ENCODE measurements at regions not wholly inside any gene's neighbourhood (a gene's known extent, or its start where the extent isn't known, plus 50 kb on each side); places are given as distances from the start of the nearest gene placed in this dataset.

DNA sequence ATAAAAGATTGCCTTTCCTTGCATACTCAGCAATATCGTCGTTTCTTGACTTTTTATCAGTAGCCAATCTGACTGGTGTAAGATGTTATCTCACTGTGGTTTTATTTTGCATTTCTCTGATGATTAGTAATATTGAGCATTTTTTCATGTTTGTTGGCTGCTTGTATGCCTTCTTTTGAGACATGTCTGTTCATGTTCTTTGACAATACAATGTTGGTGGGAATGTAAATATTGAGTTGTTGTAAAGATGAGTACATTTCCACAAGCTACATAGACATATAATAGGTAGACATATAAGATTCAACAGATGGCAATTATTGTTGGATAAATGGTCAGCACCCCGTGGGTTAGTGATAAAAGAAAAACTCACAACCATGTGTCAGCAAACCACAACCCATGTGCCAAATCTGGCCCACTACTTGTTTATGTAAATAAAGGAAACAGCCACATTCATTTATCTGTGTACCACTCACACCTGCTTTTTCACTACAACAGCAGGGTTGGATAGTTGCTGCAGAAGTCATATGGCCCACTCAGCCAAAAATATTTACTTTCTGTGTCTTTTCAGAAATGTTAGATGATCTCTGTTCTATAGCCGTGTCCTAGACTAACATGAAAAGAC is 153.1 kb upstream of the VCX start:
- Histone ChIP-seq H3K4me3 (ENCODE audit: low read depth, low read length) (no peak overlapping the region), H3K27ac (no peak overlapping the region), H3K36me3 (no peaks in the 10 kb centered on the region), H3K27me3 (ENCODE audit: insufficient read depth, low read depth, severe bottlenecking) (peaks cover 38% of the 10 kb centered on the region), H3K9me3 (ENCODE audit: severe bottlenecking) (no peaks in the 10 kb centered on the region)
- TF ChIP-seq, protein P1, sequence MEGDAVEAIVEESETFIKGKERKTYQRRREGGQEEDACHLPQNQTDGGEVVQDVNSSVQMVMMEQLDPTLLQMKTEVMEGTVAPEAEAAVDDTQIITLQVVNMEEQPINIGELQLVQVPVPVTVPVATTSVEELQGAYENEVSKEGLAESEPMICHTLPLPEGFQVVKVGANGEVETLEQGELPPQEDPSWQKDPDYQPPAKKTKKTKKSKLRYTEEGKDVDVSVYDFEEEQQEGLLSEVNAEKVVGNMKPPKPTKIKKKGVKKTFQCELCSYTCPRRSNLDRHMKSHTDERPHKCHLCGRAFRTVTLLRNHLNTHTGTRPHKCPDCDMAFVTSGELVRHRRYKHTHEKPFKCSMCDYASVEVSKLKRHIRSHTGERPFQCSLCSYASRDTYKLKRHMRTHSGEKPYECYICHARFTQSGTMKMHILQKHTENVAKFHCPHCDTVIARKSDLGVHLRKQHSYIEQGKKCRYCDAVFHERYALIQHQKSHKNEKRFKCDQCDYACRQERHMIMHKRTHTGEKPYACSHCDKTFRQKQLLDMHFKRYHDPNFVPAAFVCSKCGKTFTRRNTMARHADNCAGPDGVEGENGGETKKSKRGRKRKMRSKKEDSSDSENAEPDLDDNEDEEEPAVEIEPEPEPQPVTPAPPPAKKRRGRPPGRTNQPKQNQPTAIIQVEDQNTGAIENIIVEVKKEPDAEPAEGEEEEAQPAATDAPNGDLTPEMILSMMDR (IDR thresholded peaks at IDR 0.05; ENCODE audit: low read depth, low read length): no peak
- no peak for DNase-seq

DNA sequence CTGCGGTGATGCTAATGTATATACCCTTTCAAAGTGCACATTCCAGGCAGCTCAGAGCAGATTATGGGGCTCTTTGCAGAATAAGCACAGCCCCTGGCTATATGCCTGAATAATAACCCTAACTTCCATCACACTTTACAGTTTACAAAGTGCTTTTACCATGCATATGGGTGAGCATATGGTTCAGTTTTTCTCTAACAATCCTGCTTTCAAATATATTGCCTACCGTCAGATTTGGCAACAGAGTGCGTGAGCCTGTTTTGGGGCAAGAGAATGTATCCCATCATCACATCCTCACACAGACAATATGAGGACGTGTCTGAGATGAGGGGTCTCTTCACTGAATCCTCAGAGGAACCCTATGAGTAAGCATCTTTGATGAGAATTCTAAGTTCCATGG is 162.8 kb upstream of the VCX start:
- Histone ChIP-seq H3K36me3 (no peaks in the 10 kb centered on the region), H3K27me3 (ENCODE audit: insufficient read depth, low read depth, severe bottlenecking) (peaks cover 19% of the 10 kb centered on the region), H3K4me3 (ENCODE audit: low read depth, low read length) (no peak overlapping the region), H3K27ac (no peak overlapping the region), H3K9me3 (ENCODE audit: severe bottlenecking) (no peaks in the 10 kb centered on the region)
- TF ChIP-seq, protein P1 (IDR thresholded peaks at IDR 0.05; ENCODE audit: low read depth, low read length): no peak
- DNase-seq: no peak

DNA sequence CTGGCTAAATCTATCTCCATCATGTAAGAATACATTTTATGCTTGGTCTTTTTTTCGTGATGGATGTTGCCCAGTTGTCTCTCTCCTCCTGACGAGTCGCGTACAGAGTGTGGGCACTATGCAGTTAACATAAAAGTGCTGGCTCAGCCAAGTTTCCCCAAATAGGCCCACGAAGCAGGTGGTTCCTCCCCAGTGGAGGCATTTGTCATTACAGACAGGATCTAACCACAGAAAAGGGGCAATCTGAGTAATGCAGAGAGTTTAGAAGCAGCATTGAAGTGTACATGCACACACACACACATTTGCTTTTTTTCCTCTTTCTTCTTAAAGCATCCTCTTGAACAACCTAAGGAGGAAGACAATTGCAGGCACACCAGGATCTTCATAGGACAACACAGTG is 188.7 kb upstream of the VCX start:
- Histone ChIP-seq H3K9me3 (ENCODE audit: severe bottlenecking) (peaks cover 4% of the 10 kb centered on the region), H3K36me3 (no peaks in the 10 kb centered on the region), H3K4me3 (ENCODE audit: low read depth, low read length) (no peak overlapping the region), H3K27ac (no peak overlapping the region), H3K27me3 (ENCODE audit: insufficient read depth, low read depth, severe bottlenecking) (peaks cover 9% of the 10 kb centered on the region)
- TF ChIP-seq, protein P1 (IDR thresholded peaks at IDR 0.05; ENCODE audit: low read depth, low read length): no peak
- DNase-seq: no peak

DNA sequence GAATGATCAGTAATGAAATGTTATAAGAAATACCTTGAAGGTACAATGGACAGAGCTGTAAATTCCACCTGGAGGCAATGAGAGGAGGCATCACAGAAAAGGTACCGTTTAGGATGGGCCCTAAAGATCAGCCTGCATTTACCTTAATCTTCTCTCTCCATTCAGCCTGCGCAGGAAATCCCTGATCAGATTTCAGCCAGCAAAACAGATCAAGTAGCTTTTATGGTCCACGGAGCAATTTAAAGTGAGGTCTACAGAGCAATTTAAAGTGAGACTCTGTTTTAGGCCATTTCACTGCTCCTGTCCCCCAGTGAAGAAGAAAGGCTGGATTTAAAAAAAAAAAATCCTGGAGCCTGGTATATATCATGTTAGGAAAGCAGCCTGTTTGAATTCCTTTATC is 195.1 kb upstream of the VCX start:
- no peak overlapping the region for H3K27ac ChIP-seq
- no peaks in the 10 kb centered on the region for H3K36me3 ChIP-seq
- peaks cover 26% of the 10 kb centered on the region for H3K27me3 ChIP-seq (ENCODE audit: insufficient read depth, low read depth, severe bottlenecking)
- no peaks in the 10 kb centered on the region for H3K9me3 ChIP-seq (ENCODE audit: severe bottlenecking)
- DNase-seq: peak; percentile 14
- TF ChIP-seq, protein P1 (IDR thresholded peaks at IDR 0.05; ENCODE audit: low read depth, low read length): no peak
- H3K4me3 ChIP-seq (ENCODE audit: low read depth, low read length): no peak overlapping the region

DNA sequence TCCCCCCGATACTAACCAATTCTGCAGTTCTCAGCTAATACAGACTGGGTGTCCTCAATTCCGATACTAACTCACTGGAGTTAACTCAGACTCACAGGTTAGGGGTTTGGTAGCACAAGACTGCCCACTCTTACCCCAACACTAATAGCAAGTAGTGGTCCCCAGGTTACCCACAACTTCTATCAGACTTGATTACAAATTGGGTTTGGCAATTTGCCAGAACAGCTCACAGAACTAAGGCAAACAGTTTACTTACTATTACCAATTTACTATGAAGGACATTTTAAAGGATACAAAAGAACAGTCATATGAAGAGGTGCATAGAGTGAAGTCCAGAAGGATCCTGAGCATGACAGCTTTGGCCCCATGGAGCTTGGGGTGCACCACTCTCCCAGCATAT is 201.8 kb upstream of the VCX start:
- no peak for DNase-seq
- Histone ChIP-seq H3K27me3 (ENCODE audit: insufficient read depth, low read depth, severe bottlenecking) (peaks cover 3% of the 10 kb centered on the region), H3K36me3 (no peaks in the 10 kb centered on the region), H3K9me3 (ENCODE audit: severe bottlenecking) (no peaks in the 10 kb centered on the region), H3K27ac (no peak overlapping the region), H3K4me3 (ENCODE audit: low read depth, low read length) (no peak overlapping the region)
- TF ChIP-seq, protein P1 (IDR thresholded peaks at IDR 0.05; ENCODE audit: low read depth, low read length): no peak

DNA sequence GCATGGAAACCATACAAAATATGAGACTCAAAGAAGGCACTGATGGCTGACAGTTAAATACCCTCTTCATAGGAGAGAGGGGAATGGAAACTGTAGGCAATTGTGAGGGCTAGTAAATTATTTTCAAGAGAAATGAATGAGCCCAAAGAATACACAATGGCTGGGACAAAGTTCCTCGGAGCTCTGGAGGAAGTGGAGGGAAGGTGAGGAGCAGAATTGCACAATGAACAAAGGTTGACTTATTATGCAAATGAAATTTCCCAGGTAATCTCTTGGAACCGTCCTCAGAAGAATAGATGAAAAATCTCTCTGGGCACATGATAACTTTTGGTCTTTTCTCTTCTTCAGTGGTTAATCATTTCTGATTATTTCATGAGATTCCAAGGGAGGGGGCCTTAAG is 202.6 kb upstream of the VCX start:
- TF ChIP-seq, protein P1 (IDR thresholded peaks at IDR 0.05; ENCODE audit: low read depth, low read length): no peak
- H3K27ac ChIP-seq: no peak overlapping the region
- H3K36me3 ChIP-seq: no peaks in the 10 kb centered on the region
- no peak overlapping the region for H3K4me3 ChIP-seq (ENCODE audit: low read depth, low read length)
- no peaks in the 10 kb centered on the region for H3K9me3 ChIP-seq (ENCODE audit: severe bottlenecking)
- peaks cover 5% of the 10 kb centered on the region for H3K27me3 ChIP-seq (ENCODE audit: insufficient read depth, low read depth, severe bottlenecking)
- DNase-seq: no peak

All from WERI-Rb-1 (cell line).